ENCODE measurements at regions not wholly inside any gene's neighbourhood (a gene's known extent, or its start where the extent isn't known, plus 50 kb on each side); places are given as distances from the start of the nearest gene placed in this dataset.
A peak's percentile ranks its signal among the peaks of the same experiment; 100 is the strongest.

DNA sequence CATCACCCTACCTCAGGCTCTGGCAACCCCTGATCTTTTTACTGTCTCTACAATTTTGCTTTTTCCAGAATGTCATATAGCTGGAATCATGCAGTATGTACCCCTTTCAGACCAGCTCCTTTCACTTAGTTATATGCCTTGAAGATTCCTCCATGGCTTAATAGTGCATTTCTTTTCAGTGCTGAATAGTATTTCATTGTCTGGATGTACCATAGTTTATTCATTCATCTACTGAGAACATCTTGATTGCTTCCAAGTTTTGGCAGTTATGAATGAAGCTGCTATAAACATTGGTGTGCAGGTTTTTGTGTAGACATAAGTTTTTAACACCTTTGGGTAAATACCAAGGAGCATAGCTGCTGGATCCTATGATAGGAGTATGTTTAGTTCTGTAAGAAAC, 50.8 kb upstream of the ANP32A start:
- no peak for DNase-seq (ENCODE audit: low spot score)

DNA sequence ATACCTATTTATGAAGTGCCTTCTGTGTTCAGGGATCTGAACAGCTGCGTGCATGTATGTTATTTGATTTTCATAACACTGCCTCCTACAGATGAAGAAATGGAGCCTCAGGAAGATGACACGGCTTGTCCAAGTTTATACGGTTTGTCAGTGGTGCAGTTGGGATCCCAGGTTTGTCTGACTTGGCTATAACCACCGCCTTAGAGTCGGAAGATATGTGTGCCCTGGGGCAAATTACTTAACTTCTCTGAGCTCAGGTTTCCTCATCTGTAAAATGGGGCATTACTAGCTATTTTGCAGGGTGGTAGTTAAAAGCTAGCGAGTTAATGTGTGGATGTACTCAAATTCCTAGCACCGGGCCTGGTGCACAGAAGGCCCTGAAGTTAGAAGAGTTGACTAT, 54.1 kb upstream of the ANP32A start:
- DNase-seq (ENCODE audit: low spot score) = no peak

- peak; percentile 82 for DNase-seq (ENCODE audit: low spot score)
These were observed 54.8 kb upstream of the SPESP1 start for GRCh38 chr15:68875377-68876116.

DNA sequence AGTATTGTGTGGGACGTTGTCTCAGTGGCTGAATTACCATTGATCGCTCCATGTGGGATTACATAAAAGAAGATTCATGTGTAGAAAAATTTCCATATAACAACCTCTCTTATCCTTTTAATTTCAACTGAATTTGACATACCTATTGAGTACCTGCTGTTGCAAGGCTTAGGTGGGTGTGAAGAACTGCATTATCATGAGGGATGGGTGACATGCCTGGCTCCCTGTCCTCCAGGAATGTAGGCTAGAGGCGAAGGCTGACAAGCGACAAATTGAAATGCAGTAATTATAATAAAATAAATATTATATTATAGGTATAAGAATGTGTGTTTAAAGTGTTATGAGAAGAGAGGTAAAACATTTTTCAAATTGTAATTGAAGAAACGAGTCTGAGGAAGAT, 52.7 kb upstream of the SPESP1 start:
- no peak for DNase-seq (ENCODE audit: low spot score)

- DNase-seq (ENCODE audit: low spot score) = no peak
These were observed 49.9 kb upstream of the SPESP1 start for GRCh38 chr15:68880382-68880781.

All from D341Med (cell line).